Activated CD4-positive, alpha-beta memory T cell treated with anti-CD3 and anti-CD28 coated beads, Interleukin-2, amount 10 ng/mL, durations not matched to agents 7 days and 5 days (primary cell): ENCODE measurements at regions not wholly inside any gene's neighbourhood (a gene's known extent, or its start where the extent isn't known, plus 50 kb on each side); places are given as distances from the start of the nearest gene placed in this dataset.

Experiments used
- CTCF ChIA-PET: fragments of 350-600 bp; sonication (Branson Sonifier 250); formaldehyde crosslinking; loops from one replicate; lab custom pipeline; 2021; ENCODE audit warnings: antibody characterized with exemption, inconsistent platforms; lab: Charles Lee
- POLR2A ChIA-PET: fragments of 350-600 bp; sonication (Branson Sonifier 250); formaldehyde crosslinking; loops from one replicate; lab custom pipeline; 2021; ENCODE audit warnings: antibody characterized with exemption; lab: Charles Lee
- DNase-seq: peaks from one replicate; pipeline ENCODE4 v3.0.0-alpha.2; 2020
- H3K27ac Mint-ChIP-seq: one replicate; pipeline ENCODE4 v1.8.0; 2021; ENCODE audit warnings: mild to moderate bottlenecking, mixed read lengths
- H3K27me3 Mint-ChIP-seq: one replicate; pipeline ENCODE4 v1.8.0; 2021; ENCODE audit warnings: mixed read lengths
- H3K36me3 Mint-ChIP-seq: one replicate; pipeline ENCODE4 v1.8.0; 2021; ENCODE audit warnings: low read depth, mixed read lengths
- H3K4me1 Mint-ChIP-seq: one replicate; pipeline ENCODE4 v1.8.0; 2021; ENCODE audit warnings: mixed read lengths
- H3K4me3 Mint-ChIP-seq: one replicate; pipeline ENCODE4 v1.8.0; 2021; ENCODE audit warnings: mild to moderate bottlenecking, mixed read lengths
- H3K9me3 Mint-ChIP-seq: one replicate; pipeline ENCODE4 v1.8.0; 2021; ENCODE audit warnings: mixed read lengths

GRCh38 chr3:81041331-81041730, 720.1 kb downstream of the GBE1 start:
- ChIA-PET POLR2A (no interaction called here), CTCF (no interaction called here)
- peaks cover 8% of the 10 kb centered on the region for H3K9me3 Mint-ChIP-seq
- no peaks in the 10 kb centered on the region for H3K4me1 Mint-ChIP-seq
- no peak for DNase-seq
- no peak overlapping the region for H3K27ac Mint-ChIP-seq
- H3K4me3 Mint-ChIP-seq: no peak overlapping the region
- H3K36me3 Mint-ChIP-seq: no peaks in the 10 kb centered on the region
- H3K27me3 Mint-ChIP-seq: no peaks in the 10 kb centered on the region

- Mint-ChIP-seq H3K27me3 (no peaks in the 10 kb centered on the region), H3K36me3 (no peaks in the 10 kb centered on the region), H3K9me3 (peaks cover 4% of the 10 kb centered on the region), H3K4me1 (no peaks in the 10 kb centered on the region), H3K27ac (no peak overlapping the region), H3K4me3 (no peak overlapping the region)
- CTCF ChIA-PET: no interaction called here
- POLR2A ChIA-PET: interaction anchor here (0.7 kb wide), 1 partner anchor 98 kb away, joined by 3 read pairs; no protein-coding TSS in a partner anchor
- DNase-seq: no peak
Observed at GRCh38 chr3:81040107-81040506, 721.3 kb downstream of the GBE1 start.

- no peak for DNase-seq
- H3K36me3 Mint-ChIP-seq: no peaks in the 10 kb centered on the region
- H3K27me3 Mint-ChIP-seq: no peaks in the 10 kb centered on the region
Observed at GRCh38 chr3:81033684-81034083, 727.8 kb downstream of the GBE1 start.

GRCh38 chr3:81033185-81033584, 728.3 kb downstream of the GBE1 start:
- no peak for DNase-seq
- POLR2A ChIA-PET: no interaction called here
- Mint-ChIP-seq H3K4me3 (no peak overlapping the region), H3K36me3 (no peaks in the 10 kb centered on the region), H3K4me1 (no peaks in the 10 kb centered on the region), H3K27ac (no peak overlapping the region), H3K27me3 (no peaks in the 10 kb centered on the region), H3K9me3 (peaks cover 4% of the 10 kb centered on the region)
- CTCF ChIA-PET: no interaction called here

More at GRCh38 chr3:81033684-81034083, 727.8 kb downstream of the GBE1 start:
- H3K4me3 Mint-ChIP-seq: no peak overlapping the region
- CTCF ChIA-PET: no interaction called here
- POLR2A ChIA-PET: no interaction called here
- no peaks in the 10 kb centered on the region for H3K4me1 Mint-ChIP-seq
- H3K9me3 Mint-ChIP-seq: peaks cover 4% of the 10 kb centered on the region
- H3K27ac Mint-ChIP-seq: no peak overlapping the region

- no peaks in the 10 kb centered on the region for H3K36me3 Mint-ChIP-seq
- H3K27ac Mint-ChIP-seq: no peak overlapping the region
- H3K9me3 Mint-ChIP-seq: peaks cover 6% of the 10 kb centered on the region
- H3K27me3 Mint-ChIP-seq: no peaks in the 10 kb centered on the region
- DNase-seq: no peak
- H3K4me1 Mint-ChIP-seq: no peaks in the 10 kb centered on the region
- ChIA-PET POLR2A (no interaction called here), CTCF (interaction anchor here (0.6 kb wide), 1 partner anchor 121 kb away, joined by 3 read pairs; no protein-coding TSS in a partner anchor)
- H3K4me3 Mint-ChIP-seq: no peak overlapping the region
Observed at GRCh38 chr3:81029861-81030260, 731.6 kb downstream of the GBE1 start.

GRCh38 chr3:81027344-81027743, 734.1 kb downstream of the GBE1 start:
- Mint-ChIP-seq H3K9me3 (peaks cover 12% of the 10 kb centered on the region), H3K4me1 (no peaks in the 10 kb centered on the region), H3K27me3 (no peaks in the 10 kb centered on the region), H3K27ac (no peak overlapping the region), H3K36me3 (no peaks in the 10 kb centered on the region), H3K4me3 (no peak overlapping the region)
- ChIA-PET POLR2A (no interaction called here), CTCF (no interaction called here)
- no peak for DNase-seq

GRCh38 chr3:81024560-81024959, 736.9 kb downstream of the GBE1 start:
- ChIA-PET CTCF (no interaction called here), POLR2A (no interaction called here)
- Mint-ChIP-seq H3K36me3 (no peaks in the 10 kb centered on the region), H3K4me1 (no peaks in the 10 kb centered on the region), H3K9me3 (peaks cover 12% of the 10 kb centered on the region), H3K27ac (no peak overlapping the region), H3K4me3 (no peak overlapping the region), H3K27me3 (no peaks in the 10 kb centered on the region)
- DNase-seq: no peak

GRCh38 chr3:81022339-81022738, 739.1 kb downstream of the GBE1 start:
- CTCF ChIA-PET: no interaction called here

GRCh38 chr3:81013360-81013759, 748.1 kb downstream of the GBE1 start:
- Mint-ChIP-seq H3K9me3 (peaks cover 7% of the 10 kb centered on the region), H3K27me3 (no peaks in the 10 kb centered on the region), H3K4me1 (no peaks in the 10 kb centered on the region), H3K36me3 (no peaks in the 10 kb centered on the region), H3K27ac (no peak overlapping the region), H3K4me3 (no peak overlapping the region)
- DNase-seq: no peak
- POLR2A ChIA-PET: no interaction called here
- CTCF ChIA-PET: no interaction called here

More at GRCh38 chr3:81022339-81022738, 739.1 kb downstream of the GBE1 start:
- Mint-ChIP-seq H3K9me3 (peaks cover 10% of the 10 kb centered on the region), H3K27me3 (no peaks in the 10 kb centered on the region), H3K27ac (no peak overlapping the region), H3K36me3 (no peaks in the 10 kb centered on the region), H3K4me1 (no peaks in the 10 kb centered on the region), H3K4me3 (no peak overlapping the region)
- DNase-seq: no peak
- POLR2A ChIA-PET: no interaction called here

GRCh38 chr3:81005992-81006391, 755.5 kb downstream of the GBE1 start:
- Mint-ChIP-seq H3K27me3 (no peaks in the 10 kb centered on the region), H3K9me3 (peaks cover 8% of the 10 kb centered on the region), H3K27ac (no peak overlapping the region), H3K4me3 (no peak overlapping the region), H3K36me3 (no peaks in the 10 kb centered on the region), H3K4me1 (no peaks in the 10 kb centered on the region)
- ChIA-PET CTCF (no interaction called here), POLR2A (no interaction called here)
- DNase-seq: no peak

GRCh38 chr3:81003817-81004216, 757.6 kb downstream of the GBE1 start:
- peaks cover 2% of the 10 kb centered on the region for H3K9me3 Mint-ChIP-seq
- H3K27ac Mint-ChIP-seq: no peak overlapping the region
- no peaks in the 10 kb centered on the region for H3K36me3 Mint-ChIP-seq
- POLR2A ChIA-PET: no interaction called here
- no peak overlapping the region for H3K4me3 Mint-ChIP-seq
- CTCF ChIA-PET: no interaction called here
- no peaks in the 10 kb centered on the region for H3K4me1 Mint-ChIP-seq
- no peaks in the 10 kb centered on the region for H3K27me3 Mint-ChIP-seq
- no peak for DNase-seq

GRCh38 chr3:81003008-81003645, 758.3 kb downstream of the GBE1 start:
- ChIA-PET POLR2A (no interaction called here), CTCF (no interaction called here)
- Mint-ChIP-seq H3K27me3 (no peaks in the 10 kb centered on the region), H3K9me3 (peaks cover 2% of the 10 kb centered on the region), H3K4me1 (no peaks in the 10 kb centered on the region), H3K36me3 (no peaks in the 10 kb centered on the region), H3K4me3 (no peak overlapping the region), H3K27ac (no peak overlapping the region)
- DNase-seq: no peak

- DNase-seq: no peak
- H3K27me3 Mint-ChIP-seq: no peaks in the 10 kb centered on the region
- peaks cover 3% of the 10 kb centered on the region for H3K9me3 Mint-ChIP-seq
- H3K36me3 Mint-ChIP-seq: no peaks in the 10 kb centered on the region
- no peaks in the 10 kb centered on the region for H3K4me1 Mint-ChIP-seq
- POLR2A ChIA-PET: no interaction called here
- no peak overlapping the region for H3K27ac Mint-ChIP-seq
- CTCF ChIA-PET: no interaction called here
- H3K4me3 Mint-ChIP-seq: no peak overlapping the region
Observed at GRCh38 chr3:80999481-80999880, 762.0 kb downstream of the GBE1 start.

- no peak for DNase-seq
- no peak overlapping the region for H3K4me3 Mint-ChIP-seq
- no peak overlapping the region for H3K27ac Mint-ChIP-seq
- ChIA-PET CTCF (no interaction called here), POLR2A (no interaction called here)
- H3K36me3 Mint-ChIP-seq: no peaks in the 10 kb centered on the region
- H3K27me3 Mint-ChIP-seq: no peaks in the 10 kb centered on the region
- H3K4me1 Mint-ChIP-seq: no peaks in the 10 kb centered on the region
- H3K9me3 Mint-ChIP-seq: peaks cover 3% of the 10 kb centered on the region
Observed at GRCh38 chr3:80998022-80998421, 763.4 kb downstream of the GBE1 start.
